B cell (primary cell): ENCODE measurements at regions not wholly inside any gene's neighbourhood (a gene's known extent, or its start where the extent isn't known, plus 50 kb on each side); places are given as distances from the start of the nearest gene placed in this dataset.

Source experiments
- ATAC-seq: fragments of 200-7000 bp; cut with Tn5 transposase; one replicate; pipeline ENCODE4 v1.10.0; 2021; ENCODE audit warnings: low read depth, mild to moderate bottlenecking, moderate number of reproducible peaks, moderate library complexity
- CTCF ChIA-PET: fragments of 350-600 bp; sonication (Branson Sonifier 250); formaldehyde crosslinking; loops from one replicate; lab custom pipeline; 2021; ENCODE audit warnings: antibody characterized with exemption, inconsistent platforms; lab: Charles Lee
- POLR2A ChIA-PET: fragments of 350-600 bp; sonication (Branson Sonifier 250); formaldehyde crosslinking; loops from one replicate; lab custom pipeline; 2021; ENCODE audit warnings: antibody characterized with exemption; lab: Charles Lee
- DNase-seq: peaks from one replicate; pipeline ENCODE4 v3.0.0; 2013
- H2AFZ ChIP-seq: 2 replicates; pipeline ENCODE4 v1.6.1; 2012; ENCODE audit warnings: mild to moderate bottlenecking, low read depth, low read length; ENCODE audit not compliant: insufficient read depth, poor library complexity, severe bottlenecking
- H3K27ac ChIP-seq, 2 donors: 1 replicate in 1 of 2; 2 replicates in 1 of 2; pipeline ENCODE4 v1.5.1; 2012 to 2013; ENCODE audit warnings: low read length in 2 of 2, mild to moderate bottlenecking in 2 of 2, moderate library complexity in 1 of 2
- H3K27me3 ChIP-seq, 4 experiments: fragments of 200-600 bp in 1 of 4; sonication (generic) in 1 of 4; replicated peaks in 1 of 4; 1 replicate in 2 of 4; 2 replicates in 2 of 4; pipeline versions ENCODE4 v1.6.1 to v1.7.0; 2013 to 2016; ENCODE audit warnings: low read length in 3 of 4, mild to moderate bottlenecking in 2 of 4, mixed read lengths in 1 of 4, moderate library complexity in 1 of 4; ENCODE audit not compliant: insufficient read depth in 4 of 4, control insufficient read depth in 3 of 4; ENCODE audit errors: control extremely low read depth in 1 of 4
- H3K36me3 ChIP-seq, 2 experiments: replicated peaks in 1 of 2; 1 replicate in 1 of 2; 2 replicates in 1 of 2; pipeline versions ENCODE4 v1.6.1 to v1.7.1; 2013; ENCODE audit warnings: low read length in 1 of 2; ENCODE audit not compliant: insufficient read depth in 2 of 2, control insufficient read depth in 1 of 2; ENCODE audit errors: control extremely low read depth in 1 of 2, extremely low read depth in 1 of 2
- H3K4me1 ChIP-seq, 2 donors: fragments of 200-600 bp in 1 of 2; sonication (generic) in 1 of 2; 1 replicate in 1 of 2; 2 replicates in 1 of 2; pipeline versions ENCODE4 v1.5.1 to v1.6.1; 2013 to 2017; ENCODE audit warnings: low read length in 2 of 2; ENCODE audit not compliant: control insufficient read depth in 2 of 2, insufficient read depth in 2 of 2
- H3K4me2 ChIP-seq: replicated peaks from 2 replicates; pipeline ENCODE3; 2012; ENCODE audit warnings: mild to moderate bottlenecking, low read depth, low read length; ENCODE audit not compliant: poor library complexity, severe bottlenecking
- H3K4me3 ChIP-seq, 5 experiments: fragments of 200-600 bp in 1 of 5; sonication (generic) in 1 of 5; 1 replicate in 3 of 5; 2 replicates in 2 of 5; pipeline versions ENCODE4 v1.5.1 to v1.7.0; 2011 to 2016; ENCODE audit warnings: low read length in 4 of 5, mild to moderate bottlenecking in 4 of 5, low read depth in 2 of 5, control low read depth in 1 of 5, moderate library complexity in 1 of 5; ENCODE audit not compliant: insufficient read depth in 1 of 5; ENCODE audit errors: control extremely low read depth in 1 of 5, extremely low read depth in 1 of 5
- H3K79me2 ChIP-seq: fragments of 200-600 bp; sonication (generic); one replicate; pipeline ENCODE4 v1.6.0; 2016; ENCODE audit warnings: low read length; ENCODE audit not compliant: control insufficient read depth, insufficient read depth
- H3K9ac ChIP-seq: fragments of 200-600 bp; sonication (generic); 2 replicates; pipeline ENCODE4 v1.6.1; 2017; ENCODE audit warnings: mild to moderate bottlenecking, low read length, moderate library complexity
- H3K9me3 ChIP-seq, 3 donors: one replicate each; pipeline versions ENCODE4 v1.6.1 to v1.7.1; 2013; ENCODE audit warnings: low read length in 2 of 3; ENCODE audit not compliant: control insufficient read depth in 2 of 3, insufficient read depth in 1 of 3; ENCODE audit errors: control extremely low read depth in 1 of 3
- H4K20me1 ChIP-seq: 2 replicates; pipeline ENCODE4 v1.6.0; 2012; ENCODE audit warnings: mild to moderate bottlenecking, low read length; ENCODE audit not compliant: insufficient read depth, control insufficient read depth, poor library complexity, severe bottlenecking
- H3K27ac Mint-ChIP-seq: one replicate; pipeline ENCODE4 v1.8.0; 2021; ENCODE audit warnings: mixed read lengths
- H3K27me3 Mint-ChIP-seq: one replicate; pipeline ENCODE4 v1.8.0; 2021; ENCODE audit warnings: mixed read lengths
- H3K4me1 Mint-ChIP-seq: one replicate; pipeline ENCODE4 v1.8.0; 2021; ENCODE audit warnings: mixed read lengths
- H3K4me3 Mint-ChIP-seq: one replicate; pipeline ENCODE4 v1.8.0; 2021; ENCODE audit warnings: mixed read lengths
- H3K9me3 Mint-ChIP-seq: one replicate; pipeline ENCODE4 v1.8.0; 2022; ENCODE audit warnings: mixed read lengths; ENCODE audit not compliant: insufficient read depth
- EZH2 ChIP-seq: IDR thresholded peaks from 2 replicates; pipeline ENCODE4 v1.6.1; 2012; ENCODE audit warnings: borderline replicate concordance, low read depth, mild to moderate bottlenecking, moderate library complexity, low read length; ENCODE audit not compliant: insufficient read depth, poor library complexity, severe bottlenecking
- WGBS: methylation state at CpG from one replicate; pipeline ENCODE4 v1.1.5; 2013; ENCODE audit warnings: missing lambda C conversion rate; ENCODE audit not compliant: insufficient coverage; 5-methylcytosine and 5-hydroxymethylcytosine counted together
- intact Hi-C: fragments of 100-400 bp; cut with micrococcal nuclease; formaldehyde crosslinking; loops from one replicate; pipeline ENCODE4 v1.10.0; 2022
- TF ChIP-seq, protein P1 (sequence below): fragments of 200-600 bp; IDR thresholded peaks from one replicate; pipeline ENCODE4 v1.8.0; 2022; ENCODE audit warnings: antibody characterized with exemption, mild to moderate bottlenecking

DNA sequence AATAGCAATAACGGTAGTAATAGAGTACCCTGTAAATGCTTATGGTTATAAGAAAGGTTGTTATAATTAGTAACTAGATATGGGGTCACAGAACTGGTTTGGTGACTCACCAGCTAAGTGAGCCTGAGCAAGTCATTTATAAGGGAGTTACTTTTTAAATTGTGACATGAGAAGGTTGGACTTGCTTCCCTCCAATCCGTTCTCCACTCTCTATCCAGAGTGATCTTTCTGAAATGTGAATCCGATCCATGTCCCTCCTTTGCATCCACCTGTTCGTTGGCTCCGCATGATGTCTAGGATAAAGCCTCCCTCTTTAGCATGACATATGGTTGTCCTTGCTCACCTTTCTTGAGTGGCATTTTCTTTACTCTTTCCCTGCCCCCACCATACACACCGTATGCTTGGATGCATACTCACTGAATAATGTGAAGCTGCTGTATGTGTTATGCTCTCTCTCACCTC is 83.1 kb downstream of the CDC42EP3 start:
- CTCF ChIA-PET = no interaction called here
- TF ChIP-seq, protein P1, sequence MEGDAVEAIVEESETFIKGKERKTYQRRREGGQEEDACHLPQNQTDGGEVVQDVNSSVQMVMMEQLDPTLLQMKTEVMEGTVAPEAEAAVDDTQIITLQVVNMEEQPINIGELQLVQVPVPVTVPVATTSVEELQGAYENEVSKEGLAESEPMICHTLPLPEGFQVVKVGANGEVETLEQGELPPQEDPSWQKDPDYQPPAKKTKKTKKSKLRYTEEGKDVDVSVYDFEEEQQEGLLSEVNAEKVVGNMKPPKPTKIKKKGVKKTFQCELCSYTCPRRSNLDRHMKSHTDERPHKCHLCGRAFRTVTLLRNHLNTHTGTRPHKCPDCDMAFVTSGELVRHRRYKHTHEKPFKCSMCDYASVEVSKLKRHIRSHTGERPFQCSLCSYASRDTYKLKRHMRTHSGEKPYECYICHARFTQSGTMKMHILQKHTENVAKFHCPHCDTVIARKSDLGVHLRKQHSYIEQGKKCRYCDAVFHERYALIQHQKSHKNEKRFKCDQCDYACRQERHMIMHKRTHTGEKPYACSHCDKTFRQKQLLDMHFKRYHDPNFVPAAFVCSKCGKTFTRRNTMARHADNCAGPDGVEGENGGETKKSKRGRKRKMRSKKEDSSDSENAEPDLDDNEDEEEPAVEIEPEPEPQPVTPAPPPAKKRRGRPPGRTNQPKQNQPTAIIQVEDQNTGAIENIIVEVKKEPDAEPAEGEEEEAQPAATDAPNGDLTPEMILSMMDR = no peak
- TF ChIP-seq EZH2 = no peak
- H3K4me1 ChIP-seq = peaks cover 12 to 17% of the 10 kb centered on the region in 2 donors

DNA sequence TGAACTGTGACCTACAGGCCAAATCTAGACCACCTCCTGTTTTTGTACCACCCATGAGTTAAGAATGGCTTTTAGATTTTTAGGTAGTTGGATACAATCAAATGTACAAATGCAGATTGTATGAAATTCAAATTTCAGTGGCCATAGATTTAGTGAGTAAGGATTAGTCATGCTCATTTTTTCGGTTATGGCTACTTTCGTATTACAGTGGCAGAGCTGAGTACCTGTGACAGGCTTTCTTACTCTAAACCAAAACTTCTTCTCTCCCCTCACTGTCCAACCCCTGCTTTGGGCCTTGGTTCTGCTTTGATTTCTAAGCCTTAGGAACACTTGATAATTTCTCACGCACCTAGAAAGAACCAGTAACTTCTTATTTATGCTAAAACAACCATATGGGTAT is 82.1 kb downstream of the CDC42EP3 start:
- no peak overlapping the region for H3K4me3 ChIP-seq
- ATAC-seq (no peak), DNase-seq (no peak)
- H3K27me3 Mint-ChIP-seq = no peaks in the 10 kb centered on the region
- H3K9me3 Mint-ChIP-seq = peaks cover 3% of the 10 kb centered on the region
- 100% methylated on average over 1 of the region's 3 CpGs for WGBS
- H3K9ac ChIP-seq = no peak overlapping the region
- POLR2A ChIA-PET = interaction anchor here (0.6 kb wide), 1 partner anchor 118 kb away, joined by 3 read pairs; no protein-coding TSS in a partner anchor
- TF ChIP-seq, protein P1 = no peak
- TF ChIP-seq EZH2 = no peak
- no peaks in the 10 kb centered on the region for H3K36me3 ChIP-seq
- H3K4me1 ChIP-seq = peaks cover 12 to 17% of the 10 kb centered on the region in 2 donors
- no peaks in the 10 kb centered on the region for H3K79me2 ChIP-seq
- no peaks in the 10 kb centered on the region for H4K20me1 ChIP-seq
- intact Hi-C loops = no loop called here
- no peaks in the 10 kb centered on the region for H3K27me3 ChIP-seq
- H3K4me1 Mint-ChIP-seq = peaks cover 36% of the 10 kb centered on the region
- no peak overlapping the region for H3K27ac ChIP-seq
- H3K9me3 ChIP-seq = peaks cover 0 to 6% (median 2%) of the 10 kb centered on the region in 3 donors
- H3K4me3 Mint-ChIP-seq = no peak overlapping the region
- no peak overlapping the region for H3K4me2 ChIP-seq
- CTCF ChIA-PET = interaction anchor here (0.7 to 0.9 kb wide), 2 partner anchors 59 to 175 kb away, joined by 3 read pairs; no protein-coding TSS in a partner anchor
- no peak overlapping the region for H3K27ac Mint-ChIP-seq
- peak overlapping the region; percentile 8 for H2AFZ ChIP-seq

More for the DNA sequence above, 83.1 kb downstream of the CDC42EP3 start:
- intact Hi-C loops = no loop called here
- Mint-ChIP-seq H3K4me3 (no peak overlapping the region), H3K27ac (no peak overlapping the region), H3K9me3 (no peaks in the 10 kb centered on the region), H3K4me1 (peaks cover 40% of the 10 kb centered on the region), H3K27me3 (no peaks in the 10 kb centered on the region)
- DNase-seq = no peak
- Histone ChIP-seq H3K79me2 (no peaks in the 10 kb centered on the region), H4K20me1 (no peaks in the 10 kb centered on the region), H3K27me3 (no peaks in the 10 kb centered on the region), H3K4me3 (no peak overlapping the region), H3K36me3 (no peaks in the 10 kb centered on the region), H3K9me3 (peaks cover 0 to under 1% (median 0%) of the 10 kb centered on the region in 3 donors), H3K27ac (no peak overlapping the region), H3K4me2 (no peak overlapping the region), H3K9ac (no peak overlapping the region), H2AFZ (no peak overlapping the region)
- ATAC-seq = no peak
- POLR2A ChIA-PET = no interaction called here
- WGBS = 95% methylated on average over 3 of the region's 6 CpGs
